ENCODE measurements at regions not wholly inside any gene's neighbourhood (a gene's known extent, or its start where the extent isn't known, plus 50 kb on each side); places are given as distances from the start of the nearest gene placed in this dataset.

GRCh38 chr1:57874418-57874877 is 450.6 kb upstream of the DAB1 start:
- Histone ChIP-seq H3K4me2 (replicated peaks; ENCODE audit: extremely low read depth, low read length, poor library complexity, severe bottlenecking) (no peak overlapping the region), H2AFZ (ENCODE audit: insufficient read depth, low read depth, low read length, poor library complexity, severe bottlenecking) (no peak overlapping the region), H3K27me3 (ENCODE audit: control insufficient read depth in 2 of 2, insufficient read depth in 2 of 2, low read length in 2 of 2) (no peaks in the 10 kb centered on the region), H3K4me1 (ENCODE audit: control insufficient read depth in 1 of 2, insufficient read depth in 2 of 2, low read length in 2 of 2) (no peaks in the 10 kb centered on the region), H3K79me2 (ENCODE audit: insufficient read depth, low read length) (no peaks in the 10 kb centered on the region), H4K20me1 (ENCODE audit: insufficient read depth, low read length) (no peaks in the 10 kb centered on the region), H3K36me3 (replicated peaks in 1 of 2; ENCODE audit: control insufficient read depth in 1 of 2, insufficient read depth in 2 of 2, low read length in 2 of 2) (no peaks in the 10 kb centered on the region), H3K4me3 (replicated peaks in 1 of 3; ENCODE audit: low read depth in 2 of 3, low read length in 3 of 3) (no peak overlapping the region), H3K27ac (ENCODE audit: low read depth in 1 of 2, low read length in 2 of 2) (no peak overlapping the region), H3K9ac (ENCODE audit: insufficient read depth, low read length, poor library complexity, severe bottlenecking) (no peak overlapping the region), H3K9me3 (replicated peaks in 1 of 2; ENCODE audit: control insufficient read depth in 1 of 2, insufficient read depth in 1 of 2, low read length in 2 of 2) (no peaks in the 10 kb centered on the region)
- Mint-ChIP-seq H3K36me3 (no peaks in the 10 kb centered on the region), H3K27ac (no peak overlapping the region), H3K4me1 (no peaks in the 10 kb centered on the region), H3K9me3 (peaks cover 0 to 3% (median 0%) of the 10 kb centered on the region in 7 donors), H3K4me3 (no peak overlapping the region), H3K27me3 (ENCODE audit: low read depth in 3 of 3) (no peaks in the 10 kb centered on the region)
- no peak for DNase-seq
- TF ChIP-seq CTCF (IDR thresholded peaks at IDR 0.05) = no peak
- intact Hi-C loops (cut with micrococcal nuclease) = no loop called here
- 36% methylated on average over 2 of the region's 2 CpGs for WGBS (ENCODE audit: insufficient coverage)

- no peaks in the 10 kb centered on the region for H3K36me3 ChIP-seq (replicated peaks in 1 of 2; ENCODE audit: control insufficient read depth in 1 of 2, insufficient read depth in 2 of 2, low read length in 2 of 2)
- TF ChIP-seq CTCF (IDR thresholded peaks at IDR 0.05) = no peak
- H3K4me2 ChIP-seq (replicated peaks; ENCODE audit: extremely low read depth, low read length, poor library complexity, severe bottlenecking) = no peak overlapping the region
- H3K9me3 ChIP-seq (replicated peaks in 1 of 2; ENCODE audit: control insufficient read depth in 1 of 2, insufficient read depth in 1 of 2, low read length in 2 of 2) = no peaks in the 10 kb centered on the region
- no peak overlapping the region for H3K27ac ChIP-seq (ENCODE audit: low read depth in 1 of 2, low read length in 2 of 2)
- Mint-ChIP-seq H3K9me3 (peaks cover 0 to 3% (median 0%) of the 10 kb centered on the region in 7 donors), H3K4me3 (no peak overlapping the region), H3K36me3 (no peaks in the 10 kb centered on the region), H3K4me1 (no peaks in the 10 kb centered on the region), H3K27ac (no peak overlapping the region), H3K27me3 (ENCODE audit: low read depth in 3 of 3) (peaks cover 0 to 1% (median 0%) of the 10 kb centered on the region in 3 donors)
- H3K4me3 ChIP-seq (replicated peaks in 1 of 3; ENCODE audit: low read depth in 2 of 3, low read length in 3 of 3) = no peak overlapping the region
- DNase-seq = no peak
- intact Hi-C loops (cut with micrococcal nuclease) = no loop called here
- no peaks in the 10 kb centered on the region for H4K20me1 ChIP-seq (ENCODE audit: insufficient read depth, low read length)
- no peak overlapping the region for H3K9ac ChIP-seq (ENCODE audit: insufficient read depth, low read length, poor library complexity, severe bottlenecking)
- H3K4me1 ChIP-seq (ENCODE audit: control insufficient read depth in 1 of 2, insufficient read depth in 2 of 2, low read length in 2 of 2) = no peaks in the 10 kb centered on the region
- no peaks in the 10 kb centered on the region for H3K79me2 ChIP-seq (ENCODE audit: insufficient read depth, low read length)
- no peaks in the 10 kb centered on the region for H3K27me3 ChIP-seq (ENCODE audit: control insufficient read depth in 2 of 2, insufficient read depth in 2 of 2, low read length in 2 of 2)
- no peak overlapping the region for H2AFZ ChIP-seq (ENCODE audit: insufficient read depth, low read depth, low read length, poor library complexity, severe bottlenecking)
Measured at GRCh38 chr1:57872913-57873312, 449.1 kb upstream of the DAB1 start.
